Dedifferentiated amniotic fluid mesenchymal stem cell (primary cell): ENCODE measurements at regions not wholly inside any gene's neighbourhood (a gene's known extent, or its start where the extent isn't known, plus 50 kb on each side); places are given as distances from the start of the nearest gene placed in this dataset.
"Not testable (repeated sequence)": the region's sequence is repeated elsewhere in the genome, so short reads cannot be mapped to it uniquely, and the experiment has no call there.

Experiments used
- DNase-seq: peaks from one replicate; pipeline ENCODE4 v3.0.0-alpha.2; 2016; ENCODE audit errors: extremely low spot score

DNA sequence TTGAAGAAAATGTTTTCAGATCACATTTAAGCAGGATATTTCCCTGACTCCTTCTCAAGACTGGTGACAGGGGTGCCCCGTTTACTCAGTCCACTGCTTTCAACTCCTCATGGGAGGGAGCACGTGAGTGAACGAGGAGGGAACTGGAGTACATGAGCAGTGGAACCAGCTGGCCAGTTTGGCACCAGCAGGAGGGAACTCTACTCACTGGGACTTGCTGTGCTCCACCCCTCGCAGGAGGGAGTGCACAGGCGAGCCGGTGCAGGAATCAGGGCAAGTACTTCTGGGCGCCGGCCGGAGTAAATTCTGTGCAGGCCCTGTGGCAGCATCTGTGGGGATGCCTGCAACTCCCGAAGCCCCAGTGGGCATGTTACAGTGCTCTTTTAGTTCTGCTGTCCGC is 1941.1 kb upstream of the C9orf72 start:
- no peak for DNase-seq

DNA sequence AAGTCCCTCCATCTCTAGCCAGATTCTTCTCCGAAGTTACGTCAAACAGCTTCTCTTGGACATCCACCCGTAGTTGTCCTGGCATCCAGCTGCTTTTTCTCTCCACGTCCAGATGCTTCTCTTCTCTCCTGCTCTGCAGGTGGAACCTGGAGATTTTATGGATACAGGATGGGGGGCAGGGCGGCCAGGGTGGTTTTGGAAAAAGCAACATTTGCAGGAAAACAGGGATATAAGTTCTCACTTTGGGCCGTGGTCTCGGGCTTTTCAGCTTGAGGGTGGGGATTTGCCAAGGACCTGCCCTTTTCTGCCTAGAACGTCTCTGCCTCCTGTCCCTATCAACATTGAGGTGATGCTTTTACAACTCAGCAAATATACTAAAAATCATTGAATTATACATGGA is 1941.6 kb upstream of the C9orf72 start:
- no peak for DNase-seq

DNA sequence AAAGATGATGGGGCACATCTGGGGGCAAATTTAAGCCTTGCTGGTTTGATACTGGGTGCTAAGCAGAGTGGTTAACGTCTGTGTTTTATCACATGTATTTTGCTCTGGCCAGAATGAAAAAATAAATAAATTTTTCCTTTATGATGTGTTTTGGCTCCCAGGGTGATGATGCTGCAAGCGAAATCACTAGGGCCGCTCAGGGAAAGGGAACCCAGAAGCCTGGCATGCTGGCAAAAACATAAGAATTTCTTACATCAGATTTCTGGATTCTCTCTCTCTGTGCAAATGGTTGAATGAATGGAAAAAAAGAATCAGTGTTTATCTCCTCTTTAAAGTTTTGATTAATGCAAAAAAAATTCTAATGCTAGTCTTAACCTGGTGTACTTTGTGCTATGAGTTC is 1975.2 kb upstream of the C9orf72 start:
- no peak for DNase-seq

DNA sequence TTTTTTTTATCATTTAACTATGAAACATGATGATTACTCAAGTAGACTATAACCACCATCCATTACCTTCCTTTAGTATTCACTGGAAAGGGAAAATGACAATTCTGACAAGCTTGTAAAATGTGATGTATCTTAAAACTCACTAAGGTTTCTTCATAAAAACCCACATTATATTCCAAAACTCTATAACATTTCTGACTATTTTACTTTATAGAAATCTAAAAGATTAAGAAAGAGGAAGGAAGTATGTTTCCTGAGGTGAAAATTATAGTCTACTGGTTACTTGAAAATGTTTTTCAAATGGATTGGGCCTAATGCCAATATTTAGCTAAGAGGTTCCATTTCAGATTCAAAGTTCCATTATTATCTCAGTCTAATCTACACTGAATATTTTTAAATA is 1982.2 kb upstream of the C9orf72 start:
- no peak for DNase-seq

DNA sequence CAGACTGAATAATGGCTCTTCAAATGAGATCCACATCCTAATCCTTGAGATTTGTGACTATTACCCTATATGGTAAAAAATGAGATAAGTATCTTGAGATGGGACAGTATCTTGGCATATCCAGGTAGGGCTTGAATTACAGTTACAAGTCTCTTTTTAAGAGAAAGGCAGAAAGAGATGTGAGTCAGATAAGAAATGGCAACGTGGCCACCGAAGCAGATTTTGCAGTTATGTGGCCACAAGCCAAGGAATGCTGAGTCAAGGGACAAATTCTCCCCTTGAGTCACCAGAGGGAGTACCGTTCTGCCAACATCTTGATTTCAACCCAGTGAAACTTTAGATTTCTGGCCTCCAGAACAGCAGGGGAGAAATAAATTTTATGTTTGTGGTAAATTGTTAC is 1983.0 kb upstream of the C9orf72 start:
- no peak for DNase-seq

DNA sequence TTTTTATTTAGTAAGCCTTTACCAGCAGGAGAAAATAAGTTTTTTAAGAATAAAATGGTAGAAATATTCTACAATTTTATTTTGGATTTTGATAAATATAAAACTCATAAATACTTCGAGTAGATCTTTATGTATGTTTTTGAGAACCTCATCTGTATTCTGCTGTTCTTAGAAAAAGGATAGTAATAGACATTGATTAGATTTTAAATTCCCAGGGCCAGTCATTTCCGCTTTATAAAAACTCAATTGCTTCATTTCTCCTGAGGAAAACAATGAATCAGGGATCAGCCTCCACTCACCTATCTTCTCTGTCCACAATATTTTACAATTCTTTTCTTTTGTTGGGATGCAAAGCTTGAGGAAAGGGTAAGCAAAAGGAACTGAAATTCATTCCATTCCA is 1983.5 kb upstream of the C9orf72 start:
- no peak for DNase-seq

DNA sequence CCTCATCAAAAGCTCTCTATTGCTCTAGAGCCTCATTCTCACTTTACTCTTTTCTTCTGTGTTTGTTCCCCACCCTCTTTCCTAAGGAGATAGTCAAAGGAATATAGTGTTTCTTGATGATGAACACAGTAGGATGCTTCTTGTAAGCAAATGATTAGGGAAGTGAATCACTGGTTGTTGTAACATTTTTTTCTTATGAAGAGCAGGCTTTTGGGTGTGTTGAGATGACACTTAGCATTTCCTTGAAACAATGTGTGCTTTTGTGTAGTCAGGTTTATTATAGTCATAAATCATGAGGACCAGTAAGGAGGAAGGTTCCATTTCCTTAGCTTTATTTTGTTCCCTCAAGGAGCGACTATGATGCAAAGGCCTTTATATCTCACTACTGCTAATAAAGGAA is 1991.3 kb upstream of the C9orf72 start:
- DNase-seq, result no peak

DNA sequence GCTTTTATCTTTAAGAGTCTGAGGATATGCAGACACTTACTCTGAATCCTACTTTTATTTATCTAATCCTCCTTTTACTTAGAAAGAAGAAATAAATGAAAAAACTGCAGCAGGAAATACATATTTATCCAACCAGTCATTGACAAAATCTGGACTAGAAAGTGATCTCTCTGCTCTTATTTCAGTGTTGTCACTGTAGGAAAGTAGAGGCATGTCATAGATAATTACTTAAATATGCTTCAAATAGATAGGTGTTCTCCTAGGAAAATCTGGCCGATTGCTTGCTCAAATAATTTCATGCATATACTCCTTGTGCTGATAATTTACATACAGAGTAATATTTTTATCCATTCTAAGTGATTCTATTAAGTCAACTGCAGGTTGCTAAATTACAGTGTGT is 2001.9 kb upstream of the C9orf72 start:
- no peak for DNase-seq

DNA sequence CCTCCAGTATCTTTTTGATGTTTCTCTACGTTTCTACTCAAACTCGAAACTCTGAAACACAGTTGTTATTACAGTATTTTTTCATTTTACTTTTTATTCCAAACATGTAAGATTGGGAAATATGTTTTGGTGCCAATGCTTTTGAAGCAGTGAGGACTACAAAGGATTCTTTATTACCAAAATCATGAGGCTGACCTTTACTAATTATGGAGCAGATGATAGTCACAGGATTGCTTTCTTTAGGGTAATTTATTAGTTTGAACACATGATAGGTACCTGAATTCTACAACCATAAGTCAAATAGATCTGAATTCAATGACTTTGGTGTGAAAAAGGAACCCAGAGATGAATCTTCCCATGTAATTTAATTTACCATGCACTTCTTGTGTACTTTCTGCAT is 2015.1 kb upstream of the C9orf72 start:
- no peak for DNase-seq

DNA sequence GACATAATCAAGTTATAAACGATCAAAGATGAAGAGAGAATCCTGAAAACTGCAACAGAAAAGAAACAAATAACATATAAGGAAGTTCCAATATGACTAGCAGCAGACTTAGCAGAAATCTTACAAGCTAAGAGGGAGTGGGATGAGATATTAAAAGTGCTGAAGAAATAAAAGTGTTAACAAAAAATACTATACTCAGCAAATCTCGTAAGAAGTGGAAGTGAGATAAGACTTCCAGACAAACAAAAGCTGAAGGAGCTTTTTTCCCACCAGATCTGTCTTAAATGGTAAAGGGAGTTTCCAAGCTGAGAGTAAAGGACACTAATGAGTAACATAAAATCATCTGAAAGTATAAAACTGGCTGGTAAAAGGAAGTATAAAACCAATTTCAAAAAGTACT is 2036.0 kb upstream of the C9orf72 start:
- DNase-seq, result no peak

DNA sequence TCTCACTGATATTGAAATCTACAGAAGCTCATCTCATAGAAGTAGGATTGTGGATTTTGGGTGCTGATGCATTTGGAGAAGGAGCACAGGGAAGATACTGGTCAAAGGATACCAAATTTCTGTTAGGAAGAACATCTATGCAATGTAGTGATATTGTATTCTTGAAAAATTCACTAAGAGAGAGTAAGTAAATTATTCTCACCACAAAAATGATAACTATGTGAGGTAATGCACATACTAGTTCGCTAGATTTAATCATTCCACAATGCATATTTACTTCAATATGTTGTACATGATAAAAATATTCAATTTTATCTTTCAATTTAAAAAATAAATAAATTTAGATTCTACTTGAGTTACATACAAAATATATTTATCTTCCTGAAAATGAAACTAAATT is 2040.5 kb upstream of the C9orf72 start:
- no peak for DNase-seq

DNA sequence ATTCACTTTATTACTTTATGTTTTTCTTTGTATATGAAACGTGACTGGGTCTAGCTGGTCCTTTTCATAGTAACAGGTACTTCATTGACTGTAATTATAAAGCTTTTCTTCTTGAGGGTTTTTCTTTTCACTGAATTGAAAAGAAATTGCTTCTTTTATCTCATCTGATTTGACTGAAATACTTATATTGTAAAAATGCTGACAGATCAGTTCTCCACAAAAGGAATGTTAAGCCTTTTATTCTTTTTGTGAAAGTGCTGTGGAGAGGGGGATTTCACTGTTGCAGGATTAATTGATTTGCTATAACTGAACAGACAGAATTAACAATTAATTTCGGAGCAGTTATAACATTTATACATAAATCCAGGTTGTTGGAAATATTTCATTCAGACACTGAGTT is 2043.6 kb upstream of the C9orf72 start:
- DNase-seq, result no peak

DNA sequence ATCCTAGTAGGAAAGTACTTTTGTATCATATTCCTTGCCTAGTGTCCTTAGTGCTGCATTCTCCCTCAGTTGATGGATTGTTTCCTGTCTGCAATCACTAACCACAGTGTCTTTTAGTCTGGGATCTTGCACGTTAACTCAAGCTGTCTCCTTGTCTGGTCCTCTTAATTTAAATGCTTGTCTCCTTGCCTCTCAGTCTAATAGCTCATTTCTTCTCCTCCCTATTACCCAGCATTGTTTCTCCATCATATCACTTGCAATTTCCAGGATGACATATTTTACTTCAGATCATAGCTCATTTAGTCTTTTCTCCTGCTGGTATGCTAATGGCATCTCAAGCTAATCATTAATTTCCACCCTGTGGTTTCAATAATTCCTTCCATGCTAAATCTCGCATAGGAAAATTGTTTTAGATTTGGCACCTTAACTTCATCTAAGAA is 2052.0 kb upstream of the C9orf72 start:
- DNase-seq, result no peak

DNA sequence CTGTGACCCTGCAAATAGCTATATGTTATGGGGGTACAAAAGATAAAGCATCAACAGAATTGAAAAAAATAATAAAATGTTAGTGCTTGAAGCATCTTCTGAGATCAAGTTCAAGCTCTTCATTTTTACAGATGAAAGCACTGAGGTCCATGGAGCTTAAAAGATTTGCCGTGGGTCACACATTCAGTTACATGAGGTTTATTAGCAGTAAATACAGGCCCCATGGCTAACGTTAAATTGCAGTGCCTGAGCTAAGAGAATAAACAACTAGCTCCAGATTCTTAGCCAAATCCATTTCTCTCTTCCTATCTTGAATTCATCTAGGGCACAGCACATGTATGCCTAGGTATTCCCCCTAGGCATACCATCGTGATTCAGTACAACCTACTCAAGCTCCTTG is 2052.7 kb upstream of the C9orf72 start:
- DNase-seq, result no peak

DNA sequence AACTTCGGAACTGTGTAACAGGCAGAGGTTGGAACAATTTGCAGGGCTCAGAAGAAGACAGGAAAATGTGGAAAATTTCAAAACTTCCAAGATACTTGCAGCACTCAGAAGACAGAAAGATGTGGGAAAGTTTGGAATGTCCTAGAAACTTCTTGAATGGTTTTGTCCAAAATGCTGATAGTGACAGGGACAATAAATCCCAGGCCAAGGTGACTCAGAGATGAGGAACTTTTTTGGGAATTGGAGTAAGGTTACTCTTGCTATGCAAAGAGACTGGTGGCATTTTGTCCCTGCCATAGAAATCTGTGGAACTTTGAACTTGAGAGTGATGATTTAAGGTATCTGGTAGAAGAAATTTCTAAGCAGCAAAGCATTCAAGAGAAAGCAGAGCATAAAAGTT is 2055.6 kb upstream of the C9orf72 start:
- DNase-seq, result not testable (repeated sequence)

DNA sequence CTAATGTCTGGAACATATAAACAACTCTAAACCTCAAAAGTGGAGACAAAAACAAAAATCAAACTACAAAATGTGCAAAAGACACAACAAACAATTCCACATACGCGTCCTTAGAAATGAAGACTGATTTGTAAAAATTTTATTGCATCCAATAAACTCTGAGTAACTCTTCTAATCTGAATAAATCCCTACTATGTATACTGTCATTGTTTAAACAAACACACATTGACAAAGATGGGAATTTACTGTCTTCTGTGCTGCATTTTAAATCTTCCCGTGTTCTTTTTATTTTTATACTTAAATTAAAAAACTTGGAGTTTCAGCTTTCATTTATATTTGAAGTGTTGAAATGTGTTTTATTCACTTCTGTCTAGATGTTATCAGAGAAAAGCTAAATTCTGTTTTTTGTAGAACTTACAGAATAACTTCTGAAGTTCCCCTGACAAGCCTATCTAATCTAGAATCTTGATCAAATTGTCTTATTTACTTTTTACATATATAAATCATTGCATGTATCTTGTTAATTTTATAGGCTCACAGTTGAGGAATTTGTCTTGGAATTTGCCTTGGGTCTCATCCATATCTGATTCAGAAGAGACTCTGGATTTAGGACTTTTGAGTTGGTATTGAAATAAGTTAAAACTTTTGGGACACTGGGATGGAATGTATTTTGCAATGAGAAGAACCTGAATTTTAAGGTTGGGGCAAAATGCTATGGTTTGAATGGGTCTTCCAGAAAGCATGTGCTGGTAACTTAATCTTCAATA is 2064.4 kb upstream of the C9orf72 start:
- DNase-seq, result no peak

DNA sequence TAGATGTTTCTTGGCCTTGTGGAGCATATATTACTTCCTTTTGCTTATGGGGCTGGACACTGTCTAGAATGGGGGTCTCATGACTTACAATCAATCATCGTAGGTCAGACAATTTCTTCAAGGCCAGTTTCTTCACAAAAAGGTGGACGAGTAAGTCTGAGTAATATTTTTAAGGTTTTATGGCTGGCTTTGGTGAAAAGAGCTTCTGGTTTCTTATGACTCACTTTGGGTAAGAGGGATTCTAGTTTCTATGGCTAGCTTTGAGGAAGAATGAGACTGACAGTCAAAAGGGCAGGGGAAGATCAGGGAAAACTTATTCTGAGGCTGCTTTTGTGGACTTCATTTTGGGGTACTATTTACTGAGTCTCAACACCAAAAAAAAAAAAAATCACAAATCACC is 2067.2 kb upstream of the C9orf72 start:
- no peak for DNase-seq

DNA sequence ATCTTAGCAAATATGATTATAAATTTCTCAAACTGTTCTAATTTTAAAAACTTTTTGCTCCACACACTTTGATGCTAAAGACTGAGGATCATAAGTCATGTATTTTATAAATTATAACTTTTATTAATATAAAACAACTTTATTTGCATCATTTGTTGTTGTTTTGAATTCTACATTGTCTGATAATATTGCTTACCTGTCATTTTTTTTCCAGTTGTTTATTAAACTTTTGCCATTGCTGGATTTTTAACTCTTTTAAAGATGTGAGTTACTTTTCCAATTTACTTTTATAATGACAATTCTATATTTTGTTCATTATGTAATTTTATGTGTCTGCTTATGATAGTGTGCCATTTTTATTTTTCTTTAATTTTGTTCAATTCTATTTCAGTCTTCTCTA is 2071.2 kb upstream of the C9orf72 start:
- no peak for DNase-seq

DNA sequence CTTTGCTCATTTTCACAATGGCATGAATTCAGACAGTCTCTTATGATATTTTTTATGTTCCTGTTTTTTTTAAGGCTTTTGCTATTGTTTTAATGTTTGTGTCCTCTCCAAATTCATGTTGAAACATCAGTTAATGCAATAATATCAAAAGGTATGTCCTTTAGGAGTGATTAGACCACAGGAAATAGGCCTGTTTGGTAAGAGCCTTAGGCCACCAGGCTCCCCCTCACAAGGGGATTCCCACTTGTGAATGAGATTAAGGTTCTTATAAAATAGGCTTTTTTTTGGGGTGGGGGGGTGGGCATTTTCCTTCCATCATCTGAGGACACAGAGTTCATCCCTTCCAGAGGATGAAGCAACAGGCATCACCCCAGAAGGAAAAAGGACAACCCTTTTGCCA is 2074.2 kb upstream of the C9orf72 start:
- no peak for DNase-seq

DNA sequence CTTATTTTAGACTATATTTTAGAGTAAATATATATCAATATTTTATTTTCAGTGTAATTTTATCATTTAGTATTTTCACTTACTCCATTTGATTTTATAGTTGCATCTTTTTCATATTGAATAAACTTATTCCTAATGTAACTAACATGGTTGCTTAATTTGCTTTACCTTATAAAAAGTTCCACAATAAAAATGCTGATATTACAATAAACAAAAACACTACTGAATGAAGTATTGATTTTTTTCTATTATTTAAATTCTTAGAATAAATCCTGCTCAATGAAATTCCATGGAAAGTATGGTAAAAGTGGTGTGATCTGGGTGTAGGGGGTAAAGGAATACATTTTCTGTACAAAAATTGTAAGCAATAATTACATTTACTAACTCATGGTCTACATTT is 2074.9 kb upstream of the C9orf72 start:
- DNase-seq, result no peak

DNA sequence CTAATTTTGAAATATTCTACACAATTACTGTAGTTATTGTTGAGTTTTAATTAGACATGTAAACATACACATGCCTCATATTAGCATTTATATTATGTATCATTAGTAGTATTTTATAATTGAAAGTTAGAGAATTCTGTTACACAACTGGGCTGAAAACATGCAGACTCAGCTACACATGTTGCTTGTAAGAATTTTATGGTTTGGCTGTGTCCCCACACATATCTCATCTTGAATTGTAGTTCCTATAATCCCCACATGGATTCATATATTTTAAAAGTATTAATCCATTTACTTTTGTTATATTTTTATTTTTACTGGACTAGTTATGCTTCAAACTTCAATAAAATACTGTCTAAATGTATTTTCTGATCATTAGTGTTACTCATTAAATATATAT is 2075.3 kb upstream of the C9orf72 start:
- no peak for DNase-seq

DNA sequence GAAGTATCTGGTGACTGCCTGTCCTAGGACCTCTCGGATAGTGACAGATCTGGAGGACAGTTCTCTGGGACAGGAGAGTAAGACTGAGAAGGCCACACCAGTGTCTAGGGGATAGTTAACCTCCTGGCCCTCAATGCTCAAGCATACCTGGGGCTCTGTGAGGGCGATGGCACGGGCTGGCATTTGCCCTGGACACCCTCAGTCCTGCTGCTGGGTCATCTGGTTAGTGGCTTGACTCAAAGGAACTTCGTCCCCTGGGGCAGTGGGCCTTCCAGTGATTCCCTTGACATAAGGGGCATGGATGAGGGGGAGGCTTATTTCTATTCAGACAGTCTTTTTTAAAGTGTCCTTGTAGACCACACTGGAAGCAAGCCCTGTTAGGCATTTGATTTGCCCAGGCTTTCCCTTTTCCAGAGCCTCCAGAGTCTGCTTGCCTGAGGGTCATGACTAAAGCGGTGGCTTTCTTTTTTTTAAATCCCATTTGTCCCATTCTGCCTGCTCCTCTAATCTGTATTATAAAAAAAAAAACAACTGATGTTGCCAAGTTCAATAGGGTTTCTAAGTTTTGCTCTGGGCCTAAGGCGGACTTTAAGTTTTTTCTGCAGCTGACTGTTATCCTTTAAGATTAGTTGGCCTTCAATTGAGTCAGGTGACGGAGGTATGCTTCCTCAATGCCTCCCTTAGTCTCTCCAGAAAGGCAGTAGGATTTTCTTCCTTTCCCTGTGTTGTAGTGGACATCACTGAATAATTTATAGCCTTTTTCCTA is 2083.5 kb upstream of the C9orf72 start:
- no peak for DNase-seq

DNA sequence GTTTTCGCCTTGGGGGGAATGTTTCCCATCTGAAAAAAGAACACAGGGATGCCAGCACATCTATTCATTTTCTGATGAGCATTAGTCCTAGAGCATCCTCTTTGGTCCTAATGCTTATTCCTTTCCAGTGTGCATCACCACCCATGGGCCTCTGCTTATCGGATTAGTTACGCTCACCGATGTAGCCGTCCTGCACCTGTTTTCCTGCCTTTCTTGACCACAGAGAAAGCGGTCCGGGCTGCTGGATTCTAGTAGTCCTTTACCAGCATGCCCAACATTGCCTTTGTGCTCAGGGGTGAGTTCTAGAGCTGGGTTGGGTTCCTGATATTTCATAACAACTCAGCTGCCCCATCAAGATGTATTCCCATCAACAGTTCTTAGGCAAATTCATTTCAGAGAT is 2084.5 kb upstream of the C9orf72 start:
- DNase-seq, result no peak

DNA sequence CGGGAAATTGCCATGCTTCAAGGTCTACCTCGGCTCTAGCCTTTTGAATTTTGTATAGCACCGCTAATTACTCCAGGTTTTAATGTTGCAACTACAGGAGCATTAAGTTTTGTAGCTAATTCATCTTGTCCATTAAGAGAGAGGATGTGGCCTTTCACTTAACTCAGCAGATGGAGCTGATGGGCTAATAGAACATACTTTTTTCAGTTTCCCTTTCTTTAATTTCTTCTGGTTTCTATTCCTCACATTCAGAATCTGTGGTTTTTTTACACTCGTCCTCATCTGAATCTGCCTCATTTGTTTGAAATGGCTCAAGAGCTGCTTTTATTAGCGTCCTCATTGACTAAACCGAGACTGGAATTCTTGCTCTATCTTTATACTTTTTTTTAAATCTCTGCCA is 2085.7 kb upstream of the C9orf72 start:
- no peak for DNase-seq
